ENCODE measurements at regions not wholly inside any gene's neighbourhood (a gene's known extent, or its start where the extent isn't known, plus 50 kb on each side); places are given as distances from the start of the nearest gene placed in this dataset.

GRCh38 chr7:46715579-46715978, 794.5 kb upstream of the IGFBP3 start:
- DNase-seq (ENCODE audit: low spot score), result no peak
- no peak for TF ChIP-seq KAT7 (CRISPR knock-in tag; IDR thresholded peaks at IDR 0.05; ENCODE audit: borderline replicate concordance)
- no peak for TF ChIP-seq MXD4 (CRISPR knock-in tag; IDR thresholded peaks at IDR 0.05; ENCODE audit: borderline replicate concordance)
- no peak for TF ChIP-seq OVOL2 (CRISPR knock-in tag; IDR thresholded peaks at IDR 0.05; ENCODE audit: borderline replicate concordance)
- no peak for TF ChIP-seq NR3C1 (CRISPR knock-in tag; conservative IDR thresholded peaks at IDR 0.05; ENCODE audit: low read depth)
- no peak for TF ChIP-seq CREM (CRISPR knock-in tag; IDR thresholded peaks at IDR 0.05)
- no peak for TF ChIP-seq ZNF512 (CRISPR knock-in tag; IDR thresholded peaks at IDR 0.05; ENCODE audit: borderline replicate concordance)
- TF ChIP-seq ZNF423 (CRISPR knock-in tag; IDR thresholded peaks at IDR 0.05), result no peak
- TF ChIP-seq GABPB1 (CRISPR knock-in tag; IDR thresholded peaks at IDR 0.05), result no peak
- TF ChIP-seq MYBL2 (CRISPR knock-in tag; IDR thresholded peaks at IDR 0.05), result no peak
- no peak for TF ChIP-seq ZMAT4 (CRISPR knock-in tag; IDR thresholded peaks at IDR 0.05)
- TF ChIP-seq HMGA2 (CRISPR knock-in tag; IDR thresholded peaks at IDR 0.05), result no peak
- TF ChIP-seq E2F4 (CRISPR knock-in tag; IDR thresholded peaks at IDR 0.05; ENCODE audit: borderline replicate concordance, low read depth), result no peak
- no peak for TF ChIP-seq SP1 (CRISPR knock-in tag; conservative IDR thresholded peaks at IDR 0.05)
- TF ChIP-seq ZNF281 (CRISPR knock-in tag; IDR thresholded peaks at IDR 0.05), result no peak
- TF ChIP-seq ZNF219 (CRISPR knock-in tag; IDR thresholded peaks at IDR 0.05; ENCODE audit: borderline replicate concordance), result no peak
- Mint-ChIP-seq H3K9me3 (0 out of 2 replicates have a peak, but pooled peaks cover 3% of the 10 kb centered on the region), H3K4me1 (0 out of 2 replicates have a peak, but pooled peaks cover 3% of the 10 kb centered on the region), H3K27ac (no peak overlapping the region), H3K36me3 (no peaks in the 10 kb centered on the region), H3K4me3 (no peak overlapping the region), H3K27me3 (ENCODE audit: low read depth) (no peaks in the 10 kb centered on the region)
- no peak for ATAC-seq
- ChIA-PET CTCF (no interaction called here), POLR2A (no interaction called here)

GRCh38 chr7:46714904-46715303, 793.8 kb upstream of the IGFBP3 start:
- H3K27ac Mint-ChIP-seq, result no peak overlapping the region
- no peaks in the 10 kb centered on the region for H3K27me3 Mint-ChIP-seq (ENCODE audit: low read depth)
- H3K9me3 Mint-ChIP-seq, result 0 out of 2 replicates have a peak, but pooled peaks cover 3% of the 10 kb centered on the region
- ChIA-PET POLR2A (no interaction called here), CTCF (no interaction called here)
- DNase-seq (ENCODE audit: low spot score) (no peak), ATAC-seq (no peak)
- no peak overlapping the region for H3K4me3 Mint-ChIP-seq
- 0 out of 2 replicates have a peak, but pooled peaks cover 5% of the 10 kb centered on the region for H3K4me1 Mint-ChIP-seq
- no peaks in the 10 kb centered on the region for H3K36me3 Mint-ChIP-seq
- TF ChIP-seq ZNF317 (CRISPR knock-in tag; IDR thresholded peaks at IDR 0.05; ENCODE audit: borderline replicate concordance, low read depth) (no peak), ZNF281 (CRISPR knock-in tag; IDR thresholded peaks at IDR 0.05) (no peak), CBFB (CRISPR knock-in tag; IDR thresholded peaks at IDR 0.05; ENCODE audit: low read depth) (no peak), TEAD1 (CRISPR knock-in tag; IDR thresholded peaks at IDR 0.05) (no peak), JAZF1 (CRISPR knock-in tag; IDR thresholded peaks at IDR 0.05) (no peak), EMX1 (CRISPR knock-in tag; IDR thresholded peaks at IDR 0.05) (no peak), ATF6 (CRISPR knock-in tag; IDR thresholded peaks at IDR 0.05) (no peak), OVOL2 (CRISPR knock-in tag; IDR thresholded peaks at IDR 0.05; ENCODE audit: borderline replicate concordance) (no peak), RELA (CRISPR knock-in tag; IDR thresholded peaks at IDR 0.05; ENCODE audit: borderline replicate concordance) (no peak), ZBTB43 (CRISPR knock-in tag; IDR thresholded peaks at IDR 0.05) (no peak)
